ENCODE measurements at regions not wholly inside any gene's neighbourhood (a gene's known extent, or its start where the extent isn't known, plus 50 kb on each side); places are given as distances from the start of the nearest gene placed in this dataset.

DNA sequence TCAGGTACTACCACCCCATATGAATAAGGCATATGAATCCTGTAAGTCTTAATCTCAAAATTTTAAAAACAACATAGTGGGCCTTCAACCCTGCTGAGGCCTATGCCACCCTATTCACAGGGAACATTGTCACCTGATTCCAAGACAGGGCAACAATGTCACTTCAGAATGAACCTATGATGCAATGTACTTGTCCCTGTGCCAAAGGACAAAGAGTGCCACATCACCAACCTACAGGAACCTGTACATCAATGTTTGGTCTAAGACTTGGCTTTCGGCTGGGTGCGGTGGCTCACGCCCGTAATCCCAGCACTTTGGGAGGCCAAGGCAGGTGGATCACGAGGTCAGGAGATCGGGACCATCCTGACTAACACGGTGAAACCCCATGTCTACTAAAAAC is 318.5 kb upstream of the JARID2 start:
- no peak for DNase-seq

DNA sequence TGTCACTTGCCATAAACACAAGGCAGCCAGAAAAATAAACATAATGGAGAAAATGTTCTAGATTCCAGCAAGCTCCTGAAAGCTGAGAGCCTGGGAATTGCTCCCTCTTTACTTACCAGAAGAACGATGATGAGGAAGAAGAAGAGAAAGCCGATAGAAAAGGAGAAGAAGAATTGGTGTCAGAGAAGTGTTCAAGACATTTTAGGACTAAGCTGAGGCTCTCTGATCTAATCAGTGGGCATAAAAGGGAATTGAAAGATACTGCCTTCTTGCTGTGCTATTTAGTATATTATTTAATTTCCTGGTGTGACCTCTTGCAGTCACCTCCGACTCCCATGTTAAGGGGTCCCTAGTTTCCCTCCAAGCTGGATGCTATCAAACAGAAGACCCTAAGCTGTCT is 316.6 kb upstream of the JARID2 start:
- no peak for DNase-seq

DNA sequence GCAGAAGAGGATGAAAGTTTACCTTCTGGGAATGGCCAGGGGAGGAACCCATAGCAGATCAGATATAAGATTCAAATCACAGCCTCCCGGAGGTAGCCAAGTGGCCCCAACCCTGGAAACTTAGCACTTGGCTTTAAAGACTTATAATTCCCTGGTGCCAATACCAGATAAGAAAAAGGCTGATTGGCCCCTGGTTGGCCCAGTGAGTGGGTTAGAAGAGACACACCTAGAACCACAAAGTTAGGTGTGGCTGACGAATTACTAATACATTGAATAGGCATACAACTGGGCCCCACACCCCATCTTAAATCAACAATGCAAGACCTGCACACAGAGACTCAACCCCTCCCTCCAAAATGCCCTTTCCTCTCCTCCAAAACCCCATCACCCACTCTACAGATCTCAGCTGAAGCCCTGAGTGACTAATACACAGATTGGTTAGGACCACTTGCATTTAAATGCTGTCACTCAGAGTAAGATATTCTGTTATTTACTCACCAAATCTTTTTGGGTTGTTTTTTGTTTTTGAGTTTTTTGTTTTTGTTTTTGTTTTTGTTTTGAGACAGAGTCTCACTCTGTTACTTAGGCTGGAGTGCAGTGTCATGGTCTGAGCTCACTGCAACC is 315.4 kb upstream of the JARID2 start:
- DNase-seq, result no peak

DNA sequence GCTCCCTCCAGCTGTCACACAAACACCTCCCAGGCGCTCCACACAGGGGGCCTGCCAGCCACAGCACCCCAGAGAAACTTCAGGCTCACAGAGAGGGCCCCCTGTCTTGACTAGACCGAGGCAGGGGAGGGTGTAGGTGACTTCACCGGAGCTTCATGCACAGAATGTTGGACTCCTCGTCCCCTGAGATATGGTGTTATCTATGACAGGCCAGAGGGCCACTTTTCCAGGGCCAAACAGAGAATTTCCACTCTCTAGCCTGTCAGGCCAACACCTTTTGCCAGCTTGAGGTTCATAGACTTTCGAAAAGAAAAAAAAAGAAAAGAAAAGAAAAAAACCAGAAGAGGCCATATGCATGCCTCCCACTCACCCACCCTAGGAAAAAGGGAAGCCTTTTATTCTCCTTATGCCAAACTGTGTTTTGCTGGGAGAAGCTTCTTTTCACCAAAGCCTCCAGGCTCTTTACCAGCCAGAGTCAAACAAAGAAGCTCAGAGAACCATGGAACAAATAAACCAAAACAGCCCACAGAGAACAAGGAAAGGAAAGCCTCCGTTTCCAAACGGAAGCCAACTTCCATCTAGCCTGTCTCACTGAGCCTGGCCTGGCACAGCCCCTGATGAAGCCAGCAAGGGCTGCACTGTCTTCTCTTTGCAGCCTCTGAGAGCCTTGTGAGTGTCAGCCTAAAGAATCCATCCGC is 313.2 kb upstream of the JARID2 start:
- no peak for DNase-seq

DNA sequence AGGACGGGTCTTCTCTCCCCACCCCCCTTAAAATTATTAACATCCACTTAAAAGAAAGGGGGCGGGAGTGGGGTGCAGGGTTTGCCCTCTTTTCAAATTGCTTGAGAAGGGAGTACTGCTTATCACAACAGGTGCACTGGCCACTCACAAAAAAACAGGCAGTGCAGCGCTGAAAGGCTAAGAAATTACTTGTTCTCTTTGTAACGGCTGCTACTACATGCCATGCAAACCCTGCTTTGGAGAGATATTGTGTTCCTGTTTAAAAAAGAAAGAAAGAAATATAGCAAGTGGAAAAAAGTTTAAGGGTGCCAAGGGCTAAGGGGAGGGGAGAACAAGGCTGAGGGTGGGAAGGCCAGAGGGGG is 312.7 kb upstream of the JARID2 start:
- DNase-seq, result no peak

DNA sequence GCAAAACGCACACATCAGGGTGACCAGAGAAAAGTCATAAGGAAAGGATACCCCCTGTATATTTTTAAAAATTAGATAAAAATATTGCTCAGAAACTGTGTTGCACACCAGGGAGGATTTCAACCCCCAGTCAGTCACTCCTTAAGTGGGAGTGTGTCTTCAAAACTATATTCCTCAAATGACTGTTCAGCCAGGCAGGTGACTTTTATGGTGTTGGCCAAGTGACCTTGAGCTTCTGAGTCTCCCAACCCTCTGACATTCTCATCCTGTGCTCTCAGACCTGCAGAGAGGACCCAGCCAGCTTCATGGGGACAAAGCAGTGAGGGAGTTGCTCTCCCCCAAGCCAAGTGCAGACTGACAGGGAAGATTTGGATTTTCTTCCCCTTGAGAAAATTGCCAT is 311.9 kb upstream of the JARID2 start:
- DNase-seq, result no peak

GRCh38 chr6:14934844-14935243 is 311.0 kb upstream of the JARID2 start:
- DNase-seq, result no peak

- no peak for DNase-seq
Measured at GRCh38 chr6:14936861-14937260, 309.0 kb upstream of the JARID2 start.

DNA sequence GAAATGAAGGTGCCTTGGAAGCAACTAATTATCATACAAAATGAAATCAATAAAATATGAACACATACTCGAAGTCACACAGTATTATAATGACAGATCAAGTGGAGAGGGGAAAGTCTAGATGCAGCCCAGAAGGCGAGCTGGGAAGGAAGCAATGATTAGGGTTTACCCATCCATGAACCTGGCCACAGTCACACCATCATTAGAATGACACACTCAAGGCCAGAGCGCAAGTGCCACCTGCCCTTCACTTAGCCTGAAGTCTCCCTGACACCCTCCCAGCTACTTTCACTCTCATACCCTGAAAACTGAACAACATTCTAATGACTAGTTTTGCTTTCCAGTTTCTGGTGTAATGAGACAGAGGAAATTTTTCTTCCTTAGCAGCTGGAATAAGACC is 302.8 kb upstream of the JARID2 start:
- no peak for DNase-seq

- DNase-seq, result no peak
Measured at GRCh38 chr6:14944593-14944992, 301.3 kb upstream of the JARID2 start.

DNA sequence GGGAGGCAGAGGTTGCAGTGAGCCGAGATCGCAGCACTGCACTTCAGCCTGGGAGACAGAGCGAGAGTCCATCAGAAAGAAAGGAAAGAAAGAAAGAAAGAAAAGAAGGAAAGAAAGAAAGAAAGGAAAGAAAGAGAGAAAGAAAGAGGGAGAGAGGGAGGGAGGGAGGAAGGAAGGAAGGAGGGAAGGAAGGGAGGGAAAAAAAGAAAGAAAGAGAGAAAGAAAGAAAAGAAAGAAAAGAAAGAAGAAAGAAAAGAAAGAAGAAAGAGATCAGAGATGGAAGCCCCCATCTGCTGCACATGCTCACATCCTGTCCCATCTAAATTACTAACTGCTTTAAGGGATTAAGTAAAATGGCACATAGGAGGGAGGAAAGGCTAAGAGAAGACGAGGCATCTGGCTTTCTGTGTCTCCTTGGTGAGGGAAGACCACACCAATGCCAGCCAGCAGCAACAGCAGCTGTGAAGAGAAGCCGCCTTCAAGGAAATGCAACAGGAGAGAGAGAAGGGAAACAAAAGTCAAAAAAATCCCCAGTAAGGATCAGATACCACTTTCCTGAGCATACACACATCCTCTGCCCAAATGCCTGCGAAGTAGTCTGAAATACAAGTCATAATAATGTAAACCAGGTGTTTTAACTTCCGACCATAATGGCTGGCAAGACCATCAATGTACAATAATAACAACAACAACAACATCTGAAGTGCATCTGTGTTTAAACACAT is 300.2 kb upstream of the JARID2 start:
- DNase-seq, result no peak

DNA sequence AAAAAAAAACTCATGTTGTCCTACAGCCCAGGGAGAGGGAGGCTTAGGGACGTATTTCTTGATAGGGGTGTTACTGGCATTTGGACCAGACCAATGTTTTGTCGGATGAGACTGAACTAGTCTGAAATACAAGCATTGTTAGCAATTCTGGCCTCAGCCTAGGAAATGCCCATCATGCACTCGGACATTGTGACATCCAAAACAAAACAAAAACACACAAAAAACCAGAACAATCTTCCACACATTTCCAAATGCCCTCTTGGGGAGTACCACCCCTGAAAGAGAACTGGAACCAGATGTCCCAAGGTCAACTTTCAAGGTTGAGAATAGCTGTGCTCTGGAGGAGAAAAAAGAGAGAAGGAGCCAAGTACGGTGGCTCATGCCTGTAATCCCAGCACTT is 299.1 kb upstream of the JARID2 start:
- DNase-seq, result no peak

DNA sequence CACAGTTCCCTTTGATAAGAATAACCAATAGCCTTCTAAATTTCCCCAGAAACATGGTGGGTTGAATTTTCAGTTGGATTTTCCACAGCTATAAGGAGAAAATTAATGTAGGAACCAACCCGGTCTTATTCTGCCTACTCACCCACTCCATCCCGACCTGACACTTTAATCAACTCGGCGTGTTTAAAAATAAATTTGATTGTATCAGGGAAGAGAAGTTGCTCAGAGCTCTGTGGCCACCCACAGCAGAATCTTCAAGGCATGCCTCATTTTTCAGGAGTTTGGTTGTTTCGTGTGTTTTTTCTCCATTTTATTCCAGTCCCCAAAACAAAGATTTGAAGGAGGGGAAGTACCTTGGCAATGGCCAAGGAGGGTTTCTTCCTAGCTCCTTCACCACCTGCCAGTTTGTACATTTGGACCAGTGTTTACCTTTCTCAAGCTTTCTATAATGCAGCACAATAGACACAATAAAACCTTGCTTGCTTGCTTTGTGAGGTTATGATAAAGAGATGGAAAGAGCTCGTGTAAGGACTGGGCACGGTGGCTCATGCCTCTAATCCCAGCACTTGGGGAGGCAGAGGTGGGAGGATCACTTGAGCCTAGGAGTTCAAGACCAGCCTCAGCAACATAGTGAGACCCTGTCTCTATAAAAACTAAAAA is 297.2 kb upstream of the JARID2 start:
- no peak for DNase-seq

- no peak for DNase-seq
Measured at GRCh38 chr6:14950103-14950969, 295.5 kb upstream of the JARID2 start.

DNA sequence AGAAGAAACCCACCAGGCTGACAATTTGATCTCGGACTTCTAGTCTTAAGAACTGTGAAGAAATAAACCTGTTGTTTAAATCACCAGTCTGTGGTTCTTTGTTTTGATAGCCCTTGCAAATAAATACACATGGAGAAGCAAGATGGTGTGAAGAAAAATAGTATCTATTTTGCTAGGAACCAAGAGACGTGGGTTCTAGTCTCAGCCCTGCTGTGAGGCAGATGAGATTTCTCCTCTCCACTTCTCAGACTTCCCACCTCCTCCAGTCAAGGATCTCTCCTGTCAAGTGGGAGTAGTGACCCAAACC is 294.9 kb upstream of the JARID2 start:
- DNase-seq, result no peak

- DNase-seq, result no peak
Measured at GRCh38 chr6:14951704-14952103, 294.2 kb upstream of the JARID2 start.

DNA sequence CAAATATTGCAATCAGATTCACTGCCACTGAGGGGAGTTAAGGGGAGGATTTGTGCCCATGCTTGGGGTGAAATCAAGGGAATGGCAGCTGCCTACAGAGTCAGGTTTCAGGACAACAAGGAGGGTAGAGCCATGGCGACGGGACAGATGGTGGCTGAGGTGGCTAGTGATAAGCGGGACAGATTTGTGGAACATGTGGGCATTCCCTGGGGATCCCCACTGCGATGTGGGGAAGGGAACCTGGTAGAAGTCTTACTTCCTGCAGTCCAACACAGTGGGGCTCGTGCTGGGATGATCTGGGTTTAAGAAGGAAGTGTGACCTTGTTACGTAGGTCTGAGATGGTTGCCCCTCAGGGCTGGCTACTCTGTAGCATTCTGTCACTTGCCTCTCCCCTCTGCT is 292.0 kb upstream of the JARID2 start:
- DNase-seq, result no peak

- no peak for DNase-seq
Measured at GRCh38 chr6:14957355-14958059, 288.4 kb upstream of the JARID2 start.

DNA sequence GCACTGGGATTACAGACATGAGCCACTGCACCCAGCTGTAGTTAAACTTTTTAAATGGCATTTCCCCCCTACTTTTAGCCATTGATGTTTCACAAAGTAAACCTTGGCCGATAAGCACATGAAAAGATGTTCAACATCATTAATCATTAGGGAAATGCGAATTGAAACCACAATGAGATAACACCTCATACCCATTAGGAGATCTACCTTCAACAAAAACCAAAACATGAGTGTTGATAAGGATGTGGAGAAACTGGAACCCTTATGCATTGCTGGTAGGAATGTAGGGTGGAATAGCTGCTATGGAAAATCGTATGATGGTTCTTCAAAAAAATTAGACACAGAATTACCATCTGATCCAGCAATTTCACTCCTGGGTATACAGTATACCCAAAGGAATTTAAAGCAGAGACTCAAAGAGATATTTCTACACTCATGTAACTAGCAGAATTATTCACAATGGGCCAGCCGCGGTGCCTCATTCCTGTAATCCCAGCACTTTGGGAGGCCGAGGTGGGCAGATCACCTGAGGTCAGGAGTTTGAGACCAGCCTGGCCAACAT is 286.5 kb upstream of the JARID2 start:
- DNase-seq, result no peak

- no peak for DNase-seq
Measured at GRCh38 chr6:14964556-14965270, 281.2 kb upstream of the JARID2 start.

GRCh38 chr6:14965424-14966075 is 280.3 kb upstream of the JARID2 start:
- DNase-seq, result no peak

Measured in activated CD4-positive, alpha-beta T cell treated with anti-CD3 and anti-CD28 coated beads for 4 hours (primary cell).